H9 (cell line): ENCODE measurements at regions not wholly inside any gene's neighbourhood (a gene's known extent, or its start where the extent isn't known, plus 50 kb on each side); places are given as distances from the start of the nearest gene placed in this dataset.

Experiments used
- DNase-seq: peaks from one replicate; pipeline ENCODE4 v3.0.0-alpha.2; 2017
- H2AFZ ChIP-seq: one replicate; pipeline ENCODE4 v1.6.1; 2013; ENCODE audit warnings: mild to moderate bottlenecking, low read length, control low read depth, moderate library complexity
- H2AK5ac ChIP-seq: 2 replicates; pipeline ENCODE4 v1.6.1; 2013; ENCODE audit warnings: low read length, control low read depth, mixed read lengths; ENCODE audit not compliant: insufficient read length
- H2BK120ac ChIP-seq: one replicate; pipeline ENCODE4 v1.6.1; 2013; ENCODE audit warnings: low read depth, mild to moderate bottlenecking, low read length, control low read depth, inconsistent platforms; ENCODE audit not compliant: poor library complexity, severe bottlenecking
- H2BK12ac ChIP-seq: 2 replicates; pipeline ENCODE4 v1.6.1; 2013; ENCODE audit warnings: low read length, control low read depth, mixed read lengths, low read depth; ENCODE audit not compliant: insufficient read length
- H2BK15ac ChIP-seq: 2 replicates; pipeline ENCODE4 v1.6.1; 2013; ENCODE audit warnings: low read depth, low read length, control low read depth
- H2BK20ac ChIP-seq: one replicate; pipeline ENCODE4 v1.6.1; 2013; ENCODE audit warnings: low read depth, mild to moderate bottlenecking, low read length, control low read depth, inconsistent platforms; ENCODE audit not compliant: poor library complexity, severe bottlenecking
- H2BK5ac ChIP-seq: 2 replicates; pipeline ENCODE4 v1.6.1; 2013; ENCODE audit warnings: low read length, control low read depth, mixed read lengths; ENCODE audit not compliant: insufficient read length
- H3K14ac ChIP-seq: 2 replicates; pipeline ENCODE4 v1.6.1; 2013; ENCODE audit warnings: low read length, control low read depth; ENCODE audit not compliant: insufficient read depth
- H3K18ac ChIP-seq: 2 replicates; pipeline ENCODE4 v1.6.1; 2013; ENCODE audit warnings: low read depth, mild to moderate bottlenecking, mixed read lengths, low read length, control low read depth; ENCODE audit not compliant: insufficient read length
- H3K23ac ChIP-seq: 2 replicates; pipeline ENCODE4 v1.6.1; 2013; ENCODE audit warnings: low read length, control low read depth, mixed read lengths, low read depth; ENCODE audit not compliant: insufficient read length
- H3K23me2 ChIP-seq: 2 replicates; pipeline ENCODE4 v1.6.1; 2013; ENCODE audit warnings: low read depth, mild to moderate bottlenecking, mixed read lengths, low read length, control low read depth; ENCODE audit not compliant: insufficient read length, poor library complexity, severe bottlenecking
- H3K27ac ChIP-seq: 2 replicates; pipeline ENCODE4 v1.5.1; 2013; ENCODE audit warnings: low read length, control low read depth, mixed read lengths, low read depth; ENCODE audit not compliant: insufficient read length
- H3K27me3 ChIP-seq: 2 replicates; pipeline ENCODE4 v1.6.1; 2013; ENCODE audit warnings: low read length, control low read depth, inconsistent platforms; ENCODE audit not compliant: insufficient read depth
- H3K4ac ChIP-seq: 2 replicates; pipeline ENCODE4 v1.6.1; 2013; ENCODE audit warnings: low read depth, mild to moderate bottlenecking, control low read depth, inconsistent platforms, low read length, moderate library complexity
- H3K4me1 ChIP-seq: 2 replicates; pipeline ENCODE4 v1.6.1; 2013; ENCODE audit warnings: low read length, control low read depth, inconsistent platforms; ENCODE audit not compliant: insufficient read depth
- H3K4me2 ChIP-seq: 2 replicates; pipeline ENCODE4 v1.6.1; 2013; ENCODE audit warnings: low read length, control low read depth, mixed read lengths; ENCODE audit not compliant: insufficient read length, insufficient read depth
- H3K56ac ChIP-seq: 2 replicates; pipeline ENCODE4 v1.6.1; 2013; ENCODE audit warnings: low read depth, mild to moderate bottlenecking, mixed read lengths, low read length, control low read depth; ENCODE audit not compliant: insufficient read length
- H3K79me1 ChIP-seq: 2 replicates; pipeline ENCODE4 v1.6.1; 2013; ENCODE audit warnings: low read depth, mild to moderate bottlenecking, moderate library complexity, low read length, control low read depth, inconsistent platforms; ENCODE audit not compliant: insufficient read depth, poor library complexity, severe bottlenecking
- H3K79me2 ChIP-seq: 2 replicates; pipeline ENCODE4 v1.6.1; 2013; ENCODE audit warnings: low read length, control low read depth, inconsistent platforms; ENCODE audit not compliant: insufficient read depth
- H3K9ac ChIP-seq: 2 replicates; pipeline ENCODE4 v1.6.1; 2013; ENCODE audit warnings: low read length, control low read depth, mixed read lengths; ENCODE audit not compliant: insufficient read length; ENCODE audit errors: extremely low read depth
- H3K9me3 ChIP-seq: one replicate; pipeline ENCODE4 v1.6.1; 2013; ENCODE audit warnings: low read depth, low read length, inconsistent platforms; ENCODE audit not compliant: control insufficient read depth
- H3T11ph ChIP-seq: one replicate; pipeline ENCODE4 v1.6.1; 2013; ENCODE audit warnings: mild to moderate bottlenecking, low read length, control low read depth, inconsistent platforms
- H4K20me1 ChIP-seq: one replicate; pipeline ENCODE4 v1.6.1; 2013; ENCODE audit not compliant: control insufficient read depth, insufficient read length, insufficient read depth
- H4K5ac ChIP-seq: 2 replicates; pipeline ENCODE4 v1.6.1; 2013; ENCODE audit warnings: low read depth, mild to moderate bottlenecking, mixed read lengths, low read length, control low read depth; ENCODE audit not compliant: insufficient read length
- H4K8ac ChIP-seq: replicated peaks from 2 replicates; pipeline ENCODE4 v1.6.1; 2013; ENCODE audit warnings: low read length, control low read depth, mixed read lengths, low read depth; ENCODE audit not compliant: insufficient read length
- H4K91ac ChIP-seq: 2 replicates; pipeline ENCODE4 v1.6.1; 2013; ENCODE audit warnings: low read depth, mild to moderate bottlenecking, moderate library complexity, mixed read lengths, low read length, control low read depth; ENCODE audit not compliant: insufficient read length
- H3K27ac Mint-ChIP-seq, 3 experiments: 2 replicates in 2 of 3; 3 replicates in 1 of 3; pipeline ENCODE4 v1.8.0; 2020 to 2021; ENCODE audit warnings: mixed read lengths in 3 of 3, mild to moderate bottlenecking in 1 of 3, moderate library complexity in 1 of 3
- H3K27me3 Mint-ChIP-seq: 2 replicates; pipeline ENCODE4 v1.8.0; 2021; ENCODE audit warnings: low read depth, mild to moderate bottlenecking, moderate library complexity, mixed read lengths
- H3K36me3 Mint-ChIP-seq, 3 experiments: 2 replicates in 2 of 3; 3 replicates in 1 of 3; pipeline ENCODE4 v1.8.0; 2020 to 2021; ENCODE audit warnings: low read depth in 3 of 3, mixed read lengths in 3 of 3; ENCODE audit not compliant: insufficient read depth in 1 of 3
- H3K4me1 Mint-ChIP-seq, 2 experiments: 2 replicates each; pipeline ENCODE4 v1.8.0; 2020; ENCODE audit warnings: mixed read lengths in 2 of 2
- H3K4me3 Mint-ChIP-seq, 2 experiments: 2 replicates in 1 of 2; 3 replicates in 1 of 2; pipeline ENCODE4 v1.8.0; 2020 to 2021; ENCODE audit warnings: mild to moderate bottlenecking in 2 of 2, mixed read lengths in 2 of 2, moderate library complexity in 1 of 2
- H3K9me3 Mint-ChIP-seq, 2 experiments: 2 replicates in 1 of 2; 3 replicates in 1 of 2; pipeline ENCODE4 v1.8.0; 2020; ENCODE audit warnings: mild to moderate bottlenecking in 2 of 2, mixed read lengths in 2 of 2, moderate library complexity in 1 of 2
- WGBS: extraction: QIAGEN DNeasy Blood & Tissue Kit; methylation state at CpG from one replicate; pipeline ENCODE4 v1.1.7; 2013; ENCODE audit warnings: missing lambda C conversion rate, low lambda C conversion rate, mixed read lengths; ENCODE audit not compliant: insufficient read length; ENCODE audit errors: extremely low coverage; 5-methylcytosine and 5-hydroxymethylcytosine counted together
- TF ChIP-seq, protein P1 (sequence below): fragments of 200-600 bp; sonication (generic); conservative IDR thresholded peaks from 3 replicates; pipeline ENCODE4 v1.8.0; 2021; ENCODE audit warnings: antibody characterized with exemption, mild to moderate bottlenecking

DNA sequence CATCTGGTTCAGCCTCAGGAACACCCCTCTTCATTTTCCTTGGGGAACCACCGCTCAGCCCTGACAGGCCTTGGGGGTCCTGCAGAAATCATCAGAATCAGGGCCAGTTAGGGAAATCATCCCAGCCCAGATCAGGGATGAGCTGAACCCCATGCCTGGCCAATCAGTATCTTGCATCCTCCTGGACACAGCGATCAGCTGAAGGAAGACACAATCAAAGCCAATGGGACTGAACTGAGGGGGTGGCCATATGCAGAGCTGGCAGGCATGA lies 395.4 kb downstream of the MATN1 start:
- Histone ChIP-seq H4K8ac (no peak overlapping the region), H3T11ph (no peak overlapping the region), H3K9me3 (no peaks in the 10 kb centered on the region), H3K9ac (no peak overlapping the region), H2BK120ac (no peak overlapping the region), H3K4ac (no peak overlapping the region), H4K20me1 (no peaks in the 10 kb centered on the region), H4K91ac (no peak overlapping the region), H3K23ac (no peak overlapping the region), H3K14ac (no peak overlapping the region), H3K79me1 (no peaks in the 10 kb centered on the region), H2AK5ac (no peak overlapping the region), H2BK5ac (no peak overlapping the region), H2BK15ac (no peak overlapping the region), H2BK12ac (no peak overlapping the region), H3K56ac (no peak overlapping the region), H3K4me1 (no peaks in the 10 kb centered on the region), H3K23me2 (no peaks in the 10 kb centered on the region), H3K18ac (no peak overlapping the region), H2AFZ (no peak overlapping the region), H4K5ac (no peak overlapping the region), H2BK20ac (no peak overlapping the region), H3K4me2 (no peak overlapping the region), H3K27ac (no peak overlapping the region), H3K79me2 (no peaks in the 10 kb centered on the region), H3K27me3 (no peaks in the 10 kb centered on the region)
- DNase-seq, result no peak
- WGBS, result no CpG with 5 or more reads among the region's 2 CpGs
- TF ChIP-seq, protein P1, sequence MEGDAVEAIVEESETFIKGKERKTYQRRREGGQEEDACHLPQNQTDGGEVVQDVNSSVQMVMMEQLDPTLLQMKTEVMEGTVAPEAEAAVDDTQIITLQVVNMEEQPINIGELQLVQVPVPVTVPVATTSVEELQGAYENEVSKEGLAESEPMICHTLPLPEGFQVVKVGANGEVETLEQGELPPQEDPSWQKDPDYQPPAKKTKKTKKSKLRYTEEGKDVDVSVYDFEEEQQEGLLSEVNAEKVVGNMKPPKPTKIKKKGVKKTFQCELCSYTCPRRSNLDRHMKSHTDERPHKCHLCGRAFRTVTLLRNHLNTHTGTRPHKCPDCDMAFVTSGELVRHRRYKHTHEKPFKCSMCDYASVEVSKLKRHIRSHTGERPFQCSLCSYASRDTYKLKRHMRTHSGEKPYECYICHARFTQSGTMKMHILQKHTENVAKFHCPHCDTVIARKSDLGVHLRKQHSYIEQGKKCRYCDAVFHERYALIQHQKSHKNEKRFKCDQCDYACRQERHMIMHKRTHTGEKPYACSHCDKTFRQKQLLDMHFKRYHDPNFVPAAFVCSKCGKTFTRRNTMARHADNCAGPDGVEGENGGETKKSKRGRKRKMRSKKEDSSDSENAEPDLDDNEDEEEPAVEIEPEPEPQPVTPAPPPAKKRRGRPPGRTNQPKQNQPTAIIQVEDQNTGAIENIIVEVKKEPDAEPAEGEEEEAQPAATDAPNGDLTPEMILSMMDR, result no peak
- H3K27ac Mint-ChIP-seq, result no peak overlapping the region
- peaks cover 8 to 16% of the 10 kb centered on the region in 2 experiments for H3K4me1 Mint-ChIP-seq
- no peaks in the 10 kb centered on the region for H3K36me3 Mint-ChIP-seq
- no peak overlapping the region for H3K4me3 Mint-ChIP-seq
- H3K27me3 Mint-ChIP-seq, result no peaks in the 10 kb centered on the region
- H3K9me3 Mint-ChIP-seq, result no peaks in the 10 kb centered on the region
